ENCODE measurements at regions not wholly inside any gene's neighbourhood (a gene's known extent, or its start where the extent isn't known, plus 50 kb on each side); places are given as distances from the start of the nearest gene placed in this dataset.

DNA sequence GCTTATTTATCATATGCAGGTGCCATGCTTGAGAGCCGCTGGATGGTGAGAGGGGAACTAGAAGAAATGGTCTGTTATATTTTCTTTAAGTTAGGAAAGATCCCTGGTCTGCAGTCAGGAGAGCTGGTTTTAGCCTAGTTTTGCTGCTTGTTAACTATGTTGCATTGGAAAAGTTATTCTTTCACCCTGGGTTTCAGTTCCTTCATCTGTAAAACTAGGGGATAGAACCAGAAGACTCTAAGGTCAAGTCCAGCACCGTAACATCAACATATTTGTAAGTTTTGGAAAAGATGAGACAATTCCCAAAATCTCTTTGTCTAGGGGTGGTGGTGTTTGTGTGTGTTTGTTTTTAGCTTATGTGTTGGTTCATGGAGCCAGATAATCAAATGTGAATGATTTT, 304.0 kb downstream of the QKI start:
- no peak for TF ChIP-seq L3MBTL2 (conservative IDR thresholded peaks at IDR 0.05)
- no peak for TF ChIP-seq FOXK2 (IDR thresholded peaks at IDR 0.05)
- TF ChIP-seq SP1 (IDR thresholded peaks at IDR 0.05): no peak
- no peak for TF ChIP-seq FOXM1 (IDR thresholded peaks at IDR 0.05; ENCODE audit: borderline replicate concordance)
- no peak for TF ChIP-seq HDGF (IDR thresholded peaks at IDR 0.05; ENCODE audit: borderline replicate concordance)
- TF ChIP-seq ELF4 (IDR thresholded peaks at IDR 0.05): no peak
- no peak for TF ChIP-seq SUZ12 (IDR thresholded peaks at IDR 0.05)
- TF ChIP-seq FOXA1 (IDR thresholded peaks at IDR 0.05): no peak
- no peak for TF ChIP-seq LEF1 (IDR thresholded peaks at IDR 0.05; ENCODE audit: borderline replicate concordance)
- no peak for TF ChIP-seq BHLHE40 (IDR thresholded peaks at IDR 0.05; ENCODE audit: borderline replicate concordance)

Data from HEK293T (cell line).